Glutamatergic neuron (in vitro differentiated cells): ENCODE measurements at regions not wholly inside any gene's neighbourhood (a gene's known extent, or its start where the extent isn't known, plus 50 kb on each side); places are given as distances from the start of the nearest gene placed in this dataset.

Experiments
- DNase-seq: peaks from one replicate; pipeline ENCODE4 v3.0.0; 2022
- H3K27ac Mint-ChIP-seq: one replicate; pipeline ENCODE4 v1.8.0; 2020; ENCODE audit warnings: mild to moderate bottlenecking, mixed read lengths, inconsistent platforms; ENCODE audit not compliant: unreplicated experiment
- H3K27me3 Mint-ChIP-seq: one replicate; pipeline ENCODE4 v1.8.0; 2020; ENCODE audit warnings: mild to moderate bottlenecking, moderate library complexity, mixed read lengths, inconsistent platforms; ENCODE audit not compliant: unreplicated experiment
- H3K36me3 Mint-ChIP-seq: one replicate; pipeline ENCODE4 v1.8.0; 2020; ENCODE audit warnings: mild to moderate bottlenecking, mixed read lengths, inconsistent platforms; ENCODE audit not compliant: unreplicated experiment
- H3K4me1 Mint-ChIP-seq: one replicate; pipeline ENCODE4 v1.8.0; 2020; ENCODE audit warnings: mild to moderate bottlenecking, low read depth, mixed read lengths, inconsistent platforms; ENCODE audit not compliant: unreplicated experiment
- H3K4me3 Mint-ChIP-seq: one replicate; pipeline ENCODE4 v1.8.0; 2020; ENCODE audit warnings: mild to moderate bottlenecking, mixed read lengths, inconsistent platforms; ENCODE audit not compliant: unreplicated experiment
- H3K9me3 Mint-ChIP-seq: one replicate; pipeline ENCODE4 v1.8.0; 2020; ENCODE audit warnings: mild to moderate bottlenecking, moderate library complexity, mixed read lengths, inconsistent platforms; ENCODE audit not compliant: unreplicated experiment
- TF ChIP-seq, protein P1 (sequence below): fragments of 200-600 bp; sonication (generic); IDR thresholded peaks from one replicate; pipeline ENCODE4 v1.5.0; 2021; ENCODE audit not compliant: partially characterized antibody, unreplicated experiment

- H3K27ac Mint-ChIP-seq = no peak overlapping the region
- DNase-seq = no peak
- H3K36me3 Mint-ChIP-seq = peaks cover 8% of the 10 kb centered on the region
- no peaks in the 10 kb centered on the region for H3K4me1 Mint-ChIP-seq
- peaks cover 4% of the 10 kb centered on the region for H3K27me3 Mint-ChIP-seq
- TF ChIP-seq, protein P1, sequence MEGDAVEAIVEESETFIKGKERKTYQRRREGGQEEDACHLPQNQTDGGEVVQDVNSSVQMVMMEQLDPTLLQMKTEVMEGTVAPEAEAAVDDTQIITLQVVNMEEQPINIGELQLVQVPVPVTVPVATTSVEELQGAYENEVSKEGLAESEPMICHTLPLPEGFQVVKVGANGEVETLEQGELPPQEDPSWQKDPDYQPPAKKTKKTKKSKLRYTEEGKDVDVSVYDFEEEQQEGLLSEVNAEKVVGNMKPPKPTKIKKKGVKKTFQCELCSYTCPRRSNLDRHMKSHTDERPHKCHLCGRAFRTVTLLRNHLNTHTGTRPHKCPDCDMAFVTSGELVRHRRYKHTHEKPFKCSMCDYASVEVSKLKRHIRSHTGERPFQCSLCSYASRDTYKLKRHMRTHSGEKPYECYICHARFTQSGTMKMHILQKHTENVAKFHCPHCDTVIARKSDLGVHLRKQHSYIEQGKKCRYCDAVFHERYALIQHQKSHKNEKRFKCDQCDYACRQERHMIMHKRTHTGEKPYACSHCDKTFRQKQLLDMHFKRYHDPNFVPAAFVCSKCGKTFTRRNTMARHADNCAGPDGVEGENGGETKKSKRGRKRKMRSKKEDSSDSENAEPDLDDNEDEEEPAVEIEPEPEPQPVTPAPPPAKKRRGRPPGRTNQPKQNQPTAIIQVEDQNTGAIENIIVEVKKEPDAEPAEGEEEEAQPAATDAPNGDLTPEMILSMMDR = no peak
- peaks cover 4% of the 10 kb centered on the region for H3K9me3 Mint-ChIP-seq
- no peak overlapping the region for H3K4me3 Mint-ChIP-seq
Measured at GRCh38 chr15:59746777-59747176, 57.7 kb upstream of the BNIP2 start.

DNA sequence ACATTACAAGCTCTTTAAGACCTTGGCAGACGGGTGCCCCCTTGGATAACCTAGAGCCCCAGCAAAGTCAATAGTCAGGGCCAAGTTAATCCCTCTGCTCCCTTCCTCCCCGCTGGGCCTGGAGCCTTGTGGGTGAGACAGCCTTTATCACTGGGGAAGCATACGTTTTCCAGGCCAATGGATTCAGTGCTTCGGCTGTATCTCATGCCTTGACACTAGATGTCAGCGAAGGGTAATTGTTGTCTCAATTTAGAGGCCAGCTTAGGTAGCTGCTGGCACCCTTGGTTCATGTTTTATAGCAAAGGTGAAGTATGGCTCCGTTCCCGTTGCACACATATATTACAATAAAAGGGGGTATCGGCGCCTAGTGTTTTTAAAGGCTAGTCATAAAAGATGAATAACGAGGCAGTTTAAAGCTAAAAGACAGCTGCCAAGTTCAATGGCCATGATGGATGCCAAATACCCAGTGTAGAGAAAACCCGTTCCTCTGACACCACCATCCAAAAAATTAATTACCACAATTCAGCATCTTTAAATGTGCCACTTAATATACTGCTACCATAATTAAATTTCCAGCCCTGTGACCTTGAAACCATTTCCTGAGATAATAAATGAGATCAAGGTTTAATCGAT, 52.3 kb upstream of the BNIP2 start:
- Mint-ChIP-seq H3K36me3 (peaks cover 8% of the 10 kb centered on the region), H3K9me3 (peaks cover 4% of the 10 kb centered on the region), H3K4me1 (no peaks in the 10 kb centered on the region), H3K27ac (no peak overlapping the region), H3K27me3 (peaks cover 6% of the 10 kb centered on the region), H3K4me3 (no peak overlapping the region)
- TF ChIP-seq, protein P1 = no peak
- peak; percentile 21 for DNase-seq

DNA sequence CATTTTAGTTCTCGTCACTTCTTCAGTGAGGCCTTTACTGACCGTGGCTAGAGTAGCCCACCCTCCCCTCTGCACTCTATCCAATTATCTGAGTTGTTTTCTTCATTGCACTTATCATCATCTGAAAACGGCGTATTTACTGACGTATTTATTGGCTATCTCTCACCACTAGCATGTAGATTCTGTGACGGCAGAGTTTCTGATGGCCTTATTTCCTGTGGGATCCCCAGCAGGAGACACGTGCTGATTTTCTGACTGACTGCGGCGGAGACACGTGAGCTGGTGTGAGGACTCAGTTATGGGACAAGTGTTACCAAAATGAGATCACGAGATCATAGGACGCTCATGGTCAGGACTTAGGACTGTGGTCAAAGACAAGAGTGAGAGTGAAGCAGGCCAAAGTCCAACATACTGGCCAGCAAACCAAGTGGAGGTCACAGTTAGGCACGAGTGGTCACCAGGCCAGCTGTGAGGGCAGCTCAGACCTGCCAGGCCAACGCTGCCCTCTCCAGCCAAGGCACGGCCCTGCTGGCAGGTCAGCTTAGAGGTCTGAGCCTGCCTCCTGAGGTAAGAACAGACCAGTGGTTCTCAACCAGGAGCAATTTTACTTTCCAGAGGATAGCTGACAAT, 50.6 kb upstream of the BNIP2 start:
- Mint-ChIP-seq H3K27ac (no peak overlapping the region), H3K9me3 (no peaks in the 10 kb centered on the region), H3K27me3 (peaks cover 6% of the 10 kb centered on the region), H3K36me3 (peaks cover 8% of the 10 kb centered on the region), H3K4me1 (no peaks in the 10 kb centered on the region), H3K4me3 (no peak overlapping the region)
- TF ChIP-seq, protein P1 = no peak
- no peak for DNase-seq
